GM19240 (cell line): ENCODE measurements at regions not wholly inside any gene's neighbourhood (a gene's known extent, or its start where the extent isn't known, plus 50 kb on each side); places are given as distances from the start of the nearest gene placed in this dataset.

ENCODE experiments used
- DNase-seq: peaks from one replicate; pipeline ENCODE4 v3.0.0; 2011; ENCODE audit warnings: low spot score; ENCODE audit not compliant: insufficient read length

DNA sequence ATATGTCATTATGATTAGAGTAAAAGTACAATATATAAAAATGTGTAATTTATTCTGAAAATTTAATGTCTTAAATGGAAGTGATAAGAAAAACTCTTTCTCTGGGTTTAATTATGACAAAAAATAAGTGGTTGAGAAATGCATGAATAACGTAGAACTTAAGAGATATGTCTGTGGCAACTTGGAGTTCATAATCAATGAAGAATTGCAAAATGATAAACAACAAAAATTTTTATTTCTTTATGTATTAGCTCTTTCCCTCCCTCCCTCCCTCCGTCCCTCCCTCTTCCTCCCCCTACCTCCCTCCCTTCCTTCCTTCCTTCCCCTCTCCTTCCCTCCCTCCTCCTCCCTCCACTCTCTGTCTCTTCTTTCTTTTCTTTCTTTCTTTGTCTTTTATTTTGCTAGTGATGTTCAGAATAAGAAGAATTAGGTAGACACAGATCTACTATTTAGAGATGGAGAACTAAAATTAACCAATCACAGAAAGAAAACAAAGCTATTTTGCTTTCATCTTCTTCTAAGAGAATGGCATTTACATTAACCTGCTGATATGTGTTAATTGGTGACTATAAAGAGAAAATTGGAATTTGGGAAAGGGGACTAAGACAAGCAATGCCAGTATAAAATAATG is 96.3 kb upstream of the PDC start:
- no peak for DNase-seq

DNA sequence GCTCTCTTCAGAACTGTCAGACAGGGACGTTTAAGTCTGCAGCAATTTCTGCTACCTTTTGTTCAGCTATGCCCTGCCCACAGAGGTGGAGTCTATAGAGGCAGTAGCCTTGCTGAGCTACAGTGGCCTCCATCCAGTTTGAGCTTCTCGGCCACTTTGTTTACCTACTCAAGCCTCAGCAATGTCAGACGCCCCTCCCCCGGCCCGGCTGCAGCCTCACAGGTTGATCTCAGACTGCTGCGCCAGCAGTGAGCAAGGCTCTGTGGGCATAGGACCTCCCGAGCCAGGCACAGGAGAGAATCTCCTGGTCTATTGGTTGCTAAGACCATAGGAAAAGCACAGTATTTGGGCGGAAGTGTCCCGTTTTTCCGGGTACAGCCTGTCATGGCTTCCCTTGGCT is 89.9 kb upstream of the PDC start:
- DNase-seq, result no peak

DNA sequence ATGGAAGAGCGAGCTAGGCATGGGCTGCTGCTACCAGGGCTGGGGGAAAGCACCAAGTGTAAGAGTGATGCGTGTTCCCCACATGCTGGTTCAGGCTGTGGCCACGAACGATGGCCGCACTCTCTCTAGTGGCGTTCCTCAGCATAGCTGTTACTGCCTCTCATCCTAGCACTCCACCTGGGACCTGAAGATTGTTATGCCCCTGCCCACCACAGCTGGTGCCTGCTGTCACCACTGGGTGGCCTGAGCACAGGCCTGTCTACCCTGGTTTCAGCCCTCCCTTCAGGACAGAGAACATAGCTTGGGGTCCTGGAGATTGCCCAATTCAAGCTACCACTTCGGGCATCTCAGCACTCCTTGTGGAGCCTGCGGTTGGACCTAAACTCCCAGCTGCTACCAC is 80.1 kb upstream of the PDC start:
- no peak for DNase-seq

DNA sequence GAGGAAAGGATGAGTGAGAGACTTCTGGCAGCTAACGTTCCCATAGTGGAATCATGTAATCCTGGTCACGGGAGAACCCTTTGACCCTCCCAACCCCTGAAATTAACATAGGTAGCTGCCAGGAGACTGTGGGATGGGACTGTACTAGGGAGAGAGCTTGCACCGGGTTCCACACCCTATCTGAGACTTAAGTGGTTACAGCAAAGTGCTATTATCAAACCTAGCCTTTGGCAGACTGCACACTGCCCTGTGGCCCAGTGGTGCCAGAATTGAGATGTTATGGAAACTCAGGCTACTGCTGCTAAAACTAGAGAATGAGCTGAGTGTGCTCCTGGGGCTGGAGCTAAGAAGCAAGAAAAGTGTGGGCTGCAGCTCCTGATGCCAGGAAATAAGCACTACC is 79.6 kb upstream of the PDC start:
- no peak for DNase-seq

DNA sequence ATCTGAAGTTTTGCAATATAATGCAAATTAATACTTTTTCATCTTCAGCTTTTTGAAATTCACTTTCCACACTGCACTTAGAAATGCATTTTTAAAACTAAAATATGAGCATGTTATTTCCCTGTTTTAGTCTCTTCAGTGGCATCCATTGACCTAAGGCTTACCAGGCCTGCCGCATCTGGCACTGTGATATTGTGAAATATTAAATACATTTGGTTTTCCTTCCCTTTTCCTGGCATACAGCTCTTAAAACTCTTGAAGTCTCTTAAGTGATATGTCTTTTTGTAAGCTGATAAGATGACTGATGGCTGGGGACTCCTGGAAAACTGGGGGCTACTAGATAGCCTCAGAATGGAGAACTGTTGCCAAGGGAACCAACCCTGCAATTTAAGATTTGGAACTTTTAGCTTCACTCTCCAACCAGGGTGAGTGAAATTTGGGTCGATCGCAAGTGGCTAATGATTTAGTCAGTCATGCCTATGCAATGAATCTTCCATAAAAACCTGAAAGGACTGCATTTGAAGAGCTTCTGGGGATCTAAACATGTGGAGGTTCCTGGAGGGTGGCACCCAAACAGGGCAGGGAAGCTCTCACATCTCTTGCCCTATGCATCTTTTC is 75.5 kb upstream of the PDC start:
- no peak for DNase-seq

DNA sequence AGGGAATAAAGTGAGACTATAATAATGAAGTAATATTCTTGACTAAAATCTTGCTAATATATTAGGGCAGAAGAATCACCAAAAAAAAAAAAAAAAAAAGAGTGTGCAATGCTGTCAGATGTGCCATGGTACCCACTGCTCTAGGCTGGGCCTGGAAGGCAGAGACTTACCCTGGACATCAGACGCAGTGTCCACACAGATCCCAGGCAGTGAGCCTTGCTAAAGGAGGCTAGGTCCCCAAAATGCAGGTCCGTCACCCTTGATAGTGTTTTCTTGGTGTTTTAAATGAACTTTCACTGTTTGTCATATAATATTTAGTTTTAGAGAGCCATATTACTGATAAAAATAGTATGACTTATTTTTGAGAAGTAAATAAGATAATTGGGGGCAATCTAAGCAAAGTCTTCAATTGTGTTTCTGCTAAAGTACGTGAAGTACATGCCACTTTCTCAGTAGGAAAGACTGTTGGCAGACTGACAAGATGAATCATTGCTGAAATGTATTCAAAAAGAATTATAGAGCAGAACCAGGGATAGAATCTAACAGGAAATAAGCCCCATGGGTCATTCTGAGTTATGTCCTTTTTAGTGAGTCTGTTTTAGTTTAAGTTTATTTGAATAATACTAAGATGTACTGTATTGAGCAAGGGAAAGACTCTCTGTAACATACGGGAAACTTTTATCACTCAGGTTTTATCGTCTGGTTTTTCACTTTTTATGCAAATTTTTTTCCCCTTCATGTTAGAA is 74.6 kb upstream of the PDC start:
- no peak for DNase-seq

DNA sequence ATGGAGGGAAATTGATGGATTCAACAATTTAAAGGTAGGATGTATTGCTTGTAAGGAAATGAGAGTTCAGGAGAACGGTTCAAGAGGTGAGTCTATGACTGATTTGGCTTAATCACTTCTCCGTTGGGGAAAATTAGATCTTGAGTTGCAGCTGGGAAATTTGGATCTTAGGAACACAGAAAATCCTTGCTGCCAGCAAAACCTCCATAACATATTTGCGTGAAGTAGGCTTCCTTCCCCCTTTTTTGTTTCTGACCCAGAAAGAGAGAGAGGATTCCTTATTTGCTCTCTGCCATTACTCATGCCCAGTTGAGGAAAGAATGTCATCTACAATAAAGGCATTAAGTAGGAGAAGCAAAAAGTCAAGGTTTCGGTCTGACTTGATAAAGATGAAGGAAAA is 73.5 kb upstream of the PDC start:
- no peak for DNase-seq

DNA sequence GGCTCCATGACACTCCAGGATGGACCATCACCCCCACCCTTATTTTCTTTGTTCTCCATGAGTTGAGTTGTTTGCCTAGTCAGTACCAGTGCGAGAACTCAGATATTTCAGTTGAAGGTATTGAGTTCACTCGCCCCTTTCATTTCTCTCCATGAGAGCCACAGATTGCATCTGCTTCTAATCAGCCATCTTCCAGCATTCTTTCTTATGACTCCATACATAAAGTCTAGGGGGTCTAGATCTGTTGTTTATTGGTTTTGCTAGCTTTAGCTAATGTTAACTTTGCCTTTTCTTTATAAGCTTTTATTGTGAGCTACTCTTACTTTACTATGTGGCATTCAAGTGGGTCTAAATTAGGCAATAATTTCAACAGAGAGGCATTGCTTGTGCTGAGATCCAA is 71.6 kb upstream of the PDC start:
- no peak for DNase-seq

DNA sequence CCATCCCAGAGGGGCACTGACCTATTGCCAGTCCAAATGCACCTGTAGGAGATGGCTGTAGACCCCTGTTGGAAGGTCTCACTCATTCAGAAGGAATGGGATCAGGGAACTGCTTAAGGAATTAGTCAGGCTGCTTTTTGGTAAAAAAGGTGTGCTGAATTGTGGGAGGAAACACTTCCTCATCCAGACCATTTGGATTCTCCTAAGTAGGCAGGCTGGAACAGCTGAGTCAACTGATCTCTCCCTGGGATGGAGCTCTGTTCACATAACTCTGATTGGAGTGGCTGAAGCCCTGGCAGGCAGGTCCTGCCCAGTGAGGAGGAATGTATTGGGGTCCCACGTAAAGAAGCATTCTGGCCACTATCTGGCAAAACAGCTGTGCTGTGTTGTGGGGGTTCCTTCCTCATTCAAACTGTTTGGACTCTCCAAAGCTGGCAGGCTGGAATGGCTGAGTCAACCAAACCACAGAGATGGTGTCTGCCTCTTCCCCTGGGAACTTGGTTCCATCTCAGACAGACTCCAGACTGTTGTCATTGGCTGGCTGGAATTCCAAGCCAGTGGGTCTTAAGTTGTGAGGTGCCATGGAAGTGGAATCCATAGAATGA is 70.7 kb upstream of the PDC start:
- no peak for DNase-seq

DNA sequence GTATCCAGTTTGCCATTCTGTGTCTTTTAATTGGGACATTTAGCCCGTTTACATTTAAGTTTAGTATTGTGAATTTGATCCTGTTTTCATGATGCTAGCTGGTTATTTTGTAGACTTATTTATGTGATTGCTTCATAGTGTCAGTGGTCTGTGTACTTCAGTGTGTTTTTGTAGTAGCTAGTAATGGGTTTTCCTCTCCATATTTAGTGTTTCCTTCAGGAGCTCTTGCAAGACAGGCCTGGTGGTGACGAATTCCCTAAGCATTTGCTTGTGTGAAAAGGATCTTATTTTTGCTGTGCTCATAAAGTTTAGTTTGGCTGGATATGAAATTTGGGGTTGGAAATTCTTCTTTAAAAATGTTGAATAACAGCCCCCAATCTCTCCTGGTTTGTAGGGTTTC is 69.2 kb upstream of the PDC start:
- no peak for DNase-seq

DNA sequence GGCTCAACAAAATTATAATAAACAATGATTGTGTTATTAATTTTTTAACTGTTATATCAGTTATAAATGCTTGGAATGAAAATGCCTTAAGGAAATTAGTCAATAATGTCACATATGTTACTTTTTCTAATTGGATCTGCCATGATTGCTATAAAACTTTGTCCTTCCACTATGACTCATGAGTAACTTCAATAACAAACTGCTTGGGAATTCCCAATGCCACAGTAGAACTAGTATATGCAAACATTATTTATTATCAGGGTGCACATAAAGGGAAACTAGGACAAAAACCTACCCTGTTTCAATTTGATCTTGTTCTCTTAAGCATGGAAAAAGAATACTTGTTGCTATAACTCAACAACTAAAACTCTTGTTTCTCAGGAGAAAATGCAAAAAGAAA is 59.1 kb upstream of the PDC start:
- DNase-seq, result no peak

DNA sequence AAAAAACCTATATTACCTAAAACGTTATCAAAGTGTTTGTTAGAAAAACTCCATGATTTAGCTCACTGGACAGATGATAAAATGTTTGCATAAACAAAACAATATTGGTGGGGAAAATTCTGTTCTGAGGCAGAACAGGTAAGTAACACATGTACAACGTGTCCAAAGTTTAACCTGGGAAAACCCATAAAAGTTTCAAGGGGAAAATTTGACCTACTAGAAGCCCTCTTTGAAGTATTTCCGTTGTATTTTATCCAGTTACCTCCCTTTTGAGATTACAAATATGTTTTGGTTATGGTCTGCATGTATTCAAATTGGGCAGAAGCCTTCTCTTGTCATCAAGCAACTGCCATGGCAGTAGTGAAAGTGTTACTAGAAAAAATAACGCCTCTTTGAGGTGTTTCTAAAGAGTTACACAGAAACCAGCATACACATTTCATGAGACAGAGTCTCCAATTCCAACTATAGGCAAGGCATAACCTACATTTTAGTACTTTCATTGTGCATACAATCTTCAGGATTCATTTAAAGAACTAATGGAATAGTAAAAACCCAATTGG is 58.0 kb upstream of the PDC start:
- no peak for DNase-seq

DNA sequence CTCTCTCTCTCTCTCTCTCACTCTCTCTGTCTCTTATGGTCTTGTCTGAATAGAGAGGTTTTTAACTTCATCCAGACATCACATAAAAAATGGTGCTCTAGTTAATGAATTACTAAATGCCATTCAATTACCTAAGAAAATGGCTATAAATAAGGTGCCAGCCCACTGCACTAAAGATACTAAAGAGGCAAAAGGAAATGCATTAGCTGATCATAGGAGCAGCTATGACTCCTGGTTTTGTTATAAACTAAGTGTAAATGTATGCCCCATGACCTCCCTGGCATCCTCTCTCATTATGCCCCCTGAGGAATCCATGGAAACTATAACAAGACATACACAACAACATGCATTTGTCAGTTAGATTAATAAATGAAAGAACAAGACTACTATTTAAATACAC is 57.5 kb upstream of the PDC start:
- DNase-seq, result no peak

DNA sequence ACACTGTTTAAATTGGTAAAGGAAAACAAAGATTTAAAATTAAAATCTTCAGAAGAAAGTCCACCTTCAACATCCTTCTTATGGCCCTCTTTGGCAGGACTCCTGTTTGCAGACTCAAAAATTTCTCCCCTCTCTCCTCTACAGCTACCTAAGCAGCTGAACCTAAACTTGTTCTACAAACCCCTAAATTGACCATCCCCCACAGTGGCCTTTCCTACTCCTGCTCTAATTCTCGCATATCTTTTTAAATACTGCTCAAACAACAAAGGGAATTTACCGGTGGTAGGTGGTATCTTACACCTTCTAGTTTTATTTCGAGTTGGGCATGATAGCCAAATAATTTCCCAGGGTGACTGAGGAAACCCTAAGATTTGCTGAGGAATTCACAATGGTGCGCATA is 53.5 kb upstream of the PDC start:
- DNase-seq, result no peak

DNA sequence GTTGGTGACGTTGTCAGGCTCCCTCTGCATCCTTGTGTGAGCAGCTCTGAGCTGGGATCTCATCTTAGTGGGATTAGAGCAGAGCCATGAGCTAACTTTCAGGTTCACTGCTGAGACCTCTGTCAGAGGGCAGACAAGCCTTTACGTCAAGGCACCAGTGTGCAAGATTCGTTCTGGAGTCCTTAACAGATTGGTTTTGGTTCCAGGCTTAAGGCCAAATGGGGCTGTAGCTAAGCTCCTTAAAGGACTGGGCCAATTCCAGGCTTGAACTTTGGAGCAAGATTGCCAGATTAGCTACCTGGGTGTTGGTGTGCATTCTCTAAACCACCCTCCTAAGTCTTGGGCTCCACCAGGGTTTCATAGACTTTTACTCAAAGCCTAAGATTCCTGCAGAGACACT is 52.6 kb upstream of the PDC start:
- no peak for DNase-seq

DNA sequence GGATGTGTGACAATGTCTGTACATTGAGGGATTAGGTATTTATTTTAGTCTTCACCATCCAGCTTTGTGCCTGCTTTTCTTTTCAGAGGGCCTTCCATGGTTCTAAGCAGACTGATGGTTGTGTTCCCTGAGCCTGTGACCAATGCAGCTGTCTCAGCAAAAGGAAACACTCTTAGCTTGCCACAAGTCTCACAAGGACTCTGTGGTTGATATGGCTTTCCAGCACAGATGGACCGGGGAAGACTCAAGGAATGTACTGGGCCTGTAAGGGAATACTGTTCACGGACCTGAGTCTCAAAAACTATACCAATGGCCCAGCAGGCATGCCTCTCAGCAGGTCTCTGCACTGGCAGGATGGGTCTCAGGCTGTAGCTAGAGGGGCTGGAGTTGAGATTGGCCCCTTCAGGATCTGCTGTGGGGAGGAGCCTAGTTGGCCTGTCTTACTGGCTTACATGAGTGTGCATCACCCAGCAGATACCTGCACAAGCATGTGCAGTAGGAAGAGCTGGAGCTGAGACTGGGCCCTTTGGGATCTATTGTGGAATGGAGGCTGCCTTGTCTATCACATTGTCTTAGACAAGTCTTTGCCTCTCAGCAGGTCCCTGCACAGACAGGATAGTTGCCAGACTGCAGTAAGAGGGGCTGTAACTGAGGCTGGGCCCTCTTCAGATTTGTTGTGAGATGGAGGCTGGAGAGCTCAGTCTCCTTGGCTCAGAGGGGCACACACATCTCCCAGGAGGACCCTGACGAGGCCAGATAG is 52.0 kb upstream of the PDC start:
- no peak for DNase-seq

DNA sequence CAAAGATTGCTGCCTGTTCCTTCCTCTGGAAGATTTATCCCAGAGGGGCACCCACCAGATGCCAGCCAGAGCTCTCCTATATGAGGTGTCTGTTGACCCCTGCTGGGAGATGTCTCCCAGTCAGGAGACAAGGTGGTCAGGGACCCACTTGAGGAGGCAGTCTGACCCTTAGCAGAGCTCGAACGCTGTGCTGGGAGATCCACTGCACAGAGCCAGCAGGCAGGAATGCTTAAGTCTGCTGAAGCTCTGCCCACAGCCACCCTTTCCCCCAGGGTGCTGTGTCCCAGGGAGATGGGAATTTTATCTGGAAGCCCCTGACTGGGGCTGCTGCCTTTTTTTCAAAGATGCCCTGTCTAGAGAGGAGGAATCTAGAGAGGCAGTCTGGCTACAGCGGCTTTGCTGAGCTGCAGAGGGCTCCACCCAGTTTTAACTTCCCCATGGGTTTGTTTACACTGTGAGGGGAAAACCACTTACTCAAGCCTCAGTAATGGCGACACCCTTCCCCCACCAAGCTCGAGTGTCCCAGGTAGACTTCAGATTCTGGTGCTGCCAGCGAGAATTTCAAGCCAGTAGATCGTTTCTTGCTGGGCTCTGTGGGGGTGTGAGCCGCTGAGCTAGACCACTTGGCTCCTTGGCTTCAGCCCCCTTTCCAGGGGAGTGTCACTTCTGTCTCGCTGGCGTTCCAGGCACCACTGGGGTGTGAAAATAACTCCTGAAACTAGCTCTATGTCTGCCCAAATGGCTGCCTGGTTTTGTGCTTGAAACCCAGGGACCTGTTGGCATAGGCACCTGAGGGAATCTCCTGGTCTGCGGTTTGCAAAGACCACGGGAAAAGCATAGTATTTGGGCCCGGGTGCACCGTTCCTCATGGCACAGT is 51.1 kb upstream of the PDC start:
- DNase-seq, result no peak
